GM21786 (cell line): ENCODE measurements at regions not wholly inside any gene's neighbourhood (a gene's known extent, or its start where the extent isn't known, plus 50 kb on each side); places are given as distances from the start of the nearest gene placed in this dataset.
"Not testable (repeated sequence)": the region's sequence is repeated elsewhere in the genome, so short reads cannot be mapped to it uniquely, and the experiment has no call there.

Experiments used
- ATAC-seq: cut with Tn5 transposase; IDR thresholded peaks from one replicate; pipeline ENCODE4 v1.9.1; 2021; ENCODE audit not compliant: unreplicated experiment

DNA sequence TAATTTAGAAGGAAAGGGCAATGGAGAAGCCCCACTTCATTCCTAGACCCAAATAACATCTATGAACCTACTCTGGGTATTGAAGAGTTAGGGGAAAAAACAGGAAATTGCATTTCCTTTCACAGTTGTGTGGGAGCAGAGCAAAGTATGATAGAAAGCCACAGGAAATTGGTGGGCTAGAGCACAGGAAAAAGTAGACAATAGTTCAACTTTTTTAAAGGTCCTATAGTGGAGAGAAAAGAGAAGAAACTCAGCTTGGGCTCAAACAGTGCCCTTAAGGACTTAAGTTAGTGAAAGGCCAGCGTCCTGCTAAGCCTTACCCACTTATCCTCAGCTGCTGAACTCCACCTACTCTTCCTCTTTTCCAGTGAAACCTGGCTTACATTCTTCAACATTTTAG lies 258.1 kb downstream of the DPY19L2 start:
- no peak for ATAC-seq

DNA sequence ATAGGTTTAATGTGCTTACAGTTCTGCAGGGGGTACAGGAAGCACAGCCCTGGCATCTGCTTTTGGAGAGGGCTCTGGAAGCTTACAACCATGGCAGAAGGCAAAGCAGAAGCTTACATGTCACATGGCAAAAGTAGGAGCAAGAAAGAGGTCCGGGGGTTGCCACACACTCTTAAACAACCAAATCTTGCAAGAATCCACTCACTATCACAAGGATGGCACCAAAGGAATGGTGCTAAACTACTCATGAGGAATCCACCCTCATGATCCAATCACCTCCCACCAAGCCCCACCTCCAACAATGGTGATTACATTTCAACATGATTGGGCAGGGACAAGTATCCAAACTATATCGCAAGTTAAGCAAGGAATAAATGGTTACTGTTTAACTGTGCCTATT lies 255.8 kb upstream of the AVPR1A start:
- ATAC-seq = no peak

- no peak for ATAC-seq
Measured at GRCh38 chr12:63404611-63405010, 253.6 kb upstream of the AVPR1A start.

DNA sequence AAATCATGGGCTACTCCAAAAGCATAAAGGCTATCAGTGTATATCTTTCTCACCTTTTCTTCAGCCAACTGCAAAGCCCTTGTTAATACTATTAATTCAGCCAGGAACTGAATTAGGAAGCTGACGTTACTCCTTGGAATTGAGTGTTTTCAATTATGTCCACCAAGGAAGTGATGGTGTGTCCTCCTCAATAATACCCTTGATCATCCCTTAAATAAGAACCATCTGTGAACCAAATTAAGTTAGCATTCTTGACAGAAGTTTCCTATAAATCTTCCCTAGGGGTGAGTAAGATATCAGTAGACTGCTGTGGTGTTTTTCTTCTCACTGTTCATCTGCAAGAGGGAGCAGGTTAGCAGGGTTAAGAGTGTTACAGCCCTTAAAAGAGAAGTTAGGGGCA lies 252.3 kb upstream of the AVPR1A start:
- ATAC-seq = no peak

DNA sequence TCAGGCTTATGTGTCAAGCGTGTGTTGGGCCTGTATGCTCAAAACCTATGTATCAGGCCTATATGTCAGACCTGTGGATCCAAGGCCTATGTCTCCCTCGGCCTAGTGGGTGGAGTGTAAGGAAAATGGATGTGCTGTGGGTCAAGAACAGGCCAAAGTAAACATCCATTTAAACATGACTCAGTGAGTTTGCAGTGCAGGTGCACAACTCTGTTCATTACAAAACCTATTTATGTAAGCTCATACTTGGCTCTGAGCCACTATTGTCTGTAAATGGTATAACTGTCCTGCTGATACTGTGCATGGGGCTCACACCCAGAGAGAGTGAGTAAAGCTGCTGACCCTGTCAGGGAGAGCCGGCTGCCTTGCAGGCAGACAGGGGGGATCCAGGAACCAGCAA lies 249.7 kb upstream of the AVPR1A start:
- no peak for ATAC-seq

DNA sequence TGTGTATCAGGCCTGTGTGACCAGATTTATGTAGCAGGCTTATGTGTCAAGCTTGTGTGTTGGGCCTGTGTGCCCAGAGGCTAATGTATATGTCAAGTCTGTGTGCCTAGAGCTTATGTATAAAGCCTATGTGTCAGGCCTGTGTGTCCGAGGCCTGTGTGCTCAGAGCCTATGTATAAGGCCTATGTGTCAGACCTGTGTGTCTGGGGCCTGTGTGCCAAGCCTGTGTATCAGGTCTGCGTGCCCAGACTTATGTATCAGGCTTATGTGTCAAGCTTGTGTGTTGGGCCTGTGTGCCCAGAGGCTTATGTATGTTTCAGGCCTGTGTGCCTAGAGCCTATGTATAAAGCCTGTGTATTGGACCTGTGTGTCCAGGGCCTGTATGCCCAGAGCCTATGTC lies 249.3 kb upstream of the AVPR1A start:
- no peak for ATAC-seq

GRCh38 chr12:63397807-63398206 lies 246.8 kb upstream of the AVPR1A start:
- no peak for ATAC-seq

- no peak for ATAC-seq
Measured at GRCh38 chr12:63396135-63396534, 245.1 kb upstream of the AVPR1A start.

GRCh38 chr12:63394983-63395382 lies 244.0 kb upstream of the AVPR1A start:
- no peak for ATAC-seq

DNA sequence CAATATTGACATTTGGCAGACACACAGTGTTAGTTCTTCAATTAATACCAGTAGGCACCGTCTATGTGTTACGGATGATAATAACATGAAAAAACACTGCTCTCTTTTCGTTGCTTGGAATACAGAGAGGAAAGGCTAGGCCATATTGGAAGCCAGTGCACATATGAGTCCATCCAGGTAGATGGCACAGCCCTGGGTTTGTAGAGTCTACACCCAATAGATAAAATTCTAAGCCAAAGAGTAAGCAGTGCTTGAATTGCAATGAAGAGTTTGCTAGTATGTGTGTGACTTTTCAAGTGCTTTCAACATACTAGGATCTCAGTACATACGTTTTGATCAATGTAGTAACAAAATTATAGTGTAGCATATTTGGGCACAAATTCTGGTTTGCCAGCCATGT lies 243.3 kb upstream of the AVPR1A start:
- no peak for ATAC-seq

GRCh38 chr12:63389211-63389610 lies 238.2 kb upstream of the AVPR1A start:
- no peak for ATAC-seq

DNA sequence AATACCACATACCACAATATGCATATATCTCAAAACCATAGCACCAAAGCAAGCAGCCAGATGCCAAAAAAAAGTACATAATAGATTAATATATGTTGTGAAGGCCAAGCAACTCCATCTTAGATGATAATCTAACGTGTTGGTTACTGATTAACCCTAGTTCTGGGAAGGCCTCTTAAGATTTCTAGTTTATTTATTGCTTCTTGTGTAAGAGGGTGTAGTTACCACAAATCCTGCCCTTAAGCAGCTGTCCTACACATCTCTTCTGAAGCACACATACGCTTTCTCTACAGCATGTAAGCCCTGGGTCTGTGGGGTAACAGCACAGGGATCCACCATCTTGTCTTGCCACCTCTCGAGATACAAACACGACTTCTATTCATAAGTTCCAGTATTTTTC lies 236.8 kb upstream of the AVPR1A start:
- no peak for ATAC-seq

DNA sequence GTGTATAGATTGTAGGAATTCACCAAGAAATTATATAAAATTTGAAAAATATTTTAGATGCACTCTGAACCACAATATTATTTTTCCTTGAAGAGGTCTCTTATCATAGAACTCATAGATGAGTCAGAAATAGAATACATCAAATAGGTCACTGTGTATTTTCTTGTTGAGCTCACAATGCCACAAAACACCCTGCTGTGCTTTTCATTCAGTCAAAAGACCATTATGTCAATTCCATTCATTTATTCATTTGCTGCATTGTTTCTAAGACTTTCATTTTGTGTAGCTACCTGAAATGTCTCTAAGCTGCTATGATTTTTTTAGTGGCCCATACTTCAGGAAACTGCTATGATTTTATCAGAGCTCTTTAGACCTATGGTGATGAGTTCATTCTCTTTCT lies 231.9 kb upstream of the AVPR1A start:
- ATAC-seq = no peak

- no peak for ATAC-seq
Measured at GRCh38 chr12:63362791-63363190, 211.8 kb upstream of the AVPR1A start.

- no peak for ATAC-seq
Measured at GRCh38 chr12:63362166-63362565, 211.2 kb upstream of the AVPR1A start.

GRCh38 chr12:63354969-63355368 lies 204.0 kb upstream of the AVPR1A start:
- no peak for ATAC-seq

DNA sequence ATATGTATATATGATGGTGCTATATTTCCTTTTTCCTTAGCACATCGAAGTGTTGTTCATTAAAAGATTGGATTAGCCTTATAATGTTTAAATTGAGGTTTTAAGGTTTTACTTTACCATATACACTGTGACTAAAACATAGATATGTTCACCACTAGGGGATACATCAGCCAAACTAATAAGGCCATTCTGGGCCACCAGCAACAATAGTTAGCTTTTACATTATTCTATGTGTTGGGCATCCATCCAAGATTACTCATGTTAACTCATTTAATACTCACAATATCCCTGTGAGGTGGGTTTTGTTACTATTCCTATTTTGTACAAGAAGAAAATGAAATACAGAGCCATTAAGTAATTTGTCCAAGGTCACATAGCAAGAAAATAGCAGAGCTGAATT lies 202.6 kb upstream of the AVPR1A start:
- no peak for ATAC-seq

- no peak for ATAC-seq
Measured at GRCh38 chr12:63351370-63351769, 200.4 kb upstream of the AVPR1A start.

DNA sequence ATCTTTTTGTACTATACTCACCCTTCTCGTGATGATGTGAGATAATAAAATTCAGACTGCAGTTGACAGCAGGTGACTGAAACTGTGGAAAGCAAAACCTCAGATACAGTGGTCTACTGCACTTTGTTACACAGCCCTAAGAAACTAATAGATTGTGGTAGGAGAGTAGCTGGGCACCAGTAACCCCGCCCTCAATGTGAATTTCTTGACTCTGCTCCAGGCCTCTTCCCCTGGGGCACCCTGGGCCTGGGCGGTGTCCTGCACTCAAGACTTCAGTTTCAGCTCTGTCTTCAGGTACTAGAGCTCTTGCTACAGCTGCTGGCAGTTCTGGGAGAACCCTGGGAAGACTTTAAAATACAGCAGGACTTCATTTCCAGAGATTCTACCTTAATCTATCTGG lies 197.6 kb upstream of the AVPR1A start:
- peak; percentile 58 for ATAC-seq

- not testable (repeated sequence) for ATAC-seq
Measured at GRCh38 chr12:63337158-63337557, 186.2 kb upstream of the AVPR1A start.

- no peak for ATAC-seq
Measured at GRCh38 chr12:63326260-63326659, 175.3 kb upstream of the AVPR1A start.

DNA sequence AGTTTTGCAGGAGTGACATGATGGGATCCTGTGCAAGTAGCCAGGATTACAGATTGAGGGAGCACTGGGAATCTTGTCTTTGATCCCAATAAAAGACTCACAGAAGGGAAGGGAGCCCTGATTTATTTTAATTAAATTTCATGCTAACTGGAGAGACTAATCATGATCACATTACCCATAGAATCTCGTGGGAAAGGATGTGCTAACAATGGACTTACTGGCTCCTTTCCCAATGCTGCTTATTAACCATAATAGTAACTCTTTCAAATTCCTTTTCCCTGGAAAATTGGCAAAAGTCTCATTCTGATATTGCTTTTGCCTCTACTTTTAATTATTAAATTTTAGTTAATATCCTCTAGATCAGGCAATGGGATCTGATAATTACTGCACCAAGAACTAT lies 174.8 kb upstream of the AVPR1A start:
- ATAC-seq = no peak

GRCh38 chr12:63323942-63324341 lies 172.9 kb upstream of the AVPR1A start:
- ATAC-seq = no peak

DNA sequence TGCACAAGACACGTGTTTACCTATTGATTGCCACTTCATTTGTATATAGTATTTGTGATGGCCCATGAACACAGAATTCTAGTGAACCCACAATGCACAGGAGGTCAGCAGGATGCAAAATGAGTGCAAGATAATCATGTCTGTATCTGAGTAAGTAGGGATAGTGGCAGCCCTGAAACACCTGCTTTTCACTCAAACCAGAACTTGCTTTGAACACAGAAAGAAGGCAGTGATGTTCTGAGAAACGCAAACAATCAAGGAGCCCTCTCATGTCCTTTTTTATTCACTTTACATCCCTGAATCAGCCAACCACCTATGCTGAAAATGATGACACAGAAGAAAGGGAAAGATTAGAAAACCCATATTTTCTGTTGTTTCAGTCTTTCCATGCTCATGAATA lies 170.4 kb upstream of the AVPR1A start:
- ATAC-seq = no peak
